ENCODE measurements at regions not wholly inside any gene's neighbourhood (a gene's known extent, or its start where the extent isn't known, plus 50 kb on each side); places are given as distances from the start of the nearest gene placed in this dataset.

DNA sequence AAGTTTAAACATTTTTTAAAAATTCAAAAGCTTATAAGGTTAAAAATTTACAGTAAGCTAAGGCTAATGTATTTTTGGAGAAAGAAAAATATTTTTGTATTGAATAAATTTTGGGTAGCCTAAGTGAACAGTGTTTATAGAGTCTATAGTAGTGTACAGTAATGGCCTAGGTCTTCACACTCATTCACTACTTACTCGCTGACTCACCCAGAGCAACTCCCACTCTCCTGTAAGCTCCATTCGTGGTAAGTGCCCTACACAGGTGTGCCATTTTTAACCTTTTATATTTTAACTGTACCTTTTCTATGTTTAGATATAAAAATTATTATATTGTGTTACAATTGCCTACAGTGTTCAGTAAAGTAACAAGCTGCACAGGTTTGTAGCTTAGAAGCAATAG, 96.6 kb upstream of the FREM2 start:
- intact Hi-C loops (cut with micrococcal nuclease): no loop called here
- ATAC-seq (no peak), DNase-seq (no peak)

- peak; percentile 72 for ATAC-seq
These were observed 95.9 kb upstream of the FREM2 start for GRCh38 chr13:38590796-38591507.

GRCh38 chr13:38602266-38602665, 84.6 kb upstream of the FREM2 start:
- ATAC-seq: no peak
- DNase-seq: no peak
- intact Hi-C loops (cut with micrococcal nuclease): no loop called here

More at GRCh38 chr13:38590796-38591507, 95.9 kb upstream of the FREM2 start:
- intact Hi-C loops (cut with micrococcal nuclease): no loop called here
- DNase-seq: peak; percentile 26

GRCh38 chr13:38606699-38607535, 80.0 kb upstream of the FREM2 start:
- intact Hi-C loops (cut with micrococcal nuclease): no loop called here
- ATAC-seq (no peak), DNase-seq (no peak)

DNA sequence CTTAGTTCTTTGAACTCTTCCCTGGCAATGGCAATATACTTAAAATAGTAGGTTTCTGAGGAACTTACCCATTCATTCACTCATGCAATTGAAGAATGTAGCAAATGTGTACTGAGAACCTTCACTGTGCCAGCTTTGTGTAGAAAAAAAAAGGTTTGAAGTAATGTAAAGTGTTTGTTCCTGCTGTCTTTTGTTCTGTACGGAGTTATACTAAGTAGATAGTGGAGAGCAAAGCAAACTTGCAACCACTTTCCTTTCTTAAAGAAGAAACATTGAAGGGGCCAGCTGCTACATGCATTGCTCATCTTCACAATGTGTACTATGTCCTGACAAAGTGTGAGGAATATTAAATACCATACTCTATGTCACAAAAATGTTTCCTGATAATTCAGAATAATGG, 68.9 kb upstream of the FREM2 start:
- DNase-seq (no peak), ATAC-seq (no peak)
- intact Hi-C loops (cut with micrococcal nuclease): no loop called here

DNA sequence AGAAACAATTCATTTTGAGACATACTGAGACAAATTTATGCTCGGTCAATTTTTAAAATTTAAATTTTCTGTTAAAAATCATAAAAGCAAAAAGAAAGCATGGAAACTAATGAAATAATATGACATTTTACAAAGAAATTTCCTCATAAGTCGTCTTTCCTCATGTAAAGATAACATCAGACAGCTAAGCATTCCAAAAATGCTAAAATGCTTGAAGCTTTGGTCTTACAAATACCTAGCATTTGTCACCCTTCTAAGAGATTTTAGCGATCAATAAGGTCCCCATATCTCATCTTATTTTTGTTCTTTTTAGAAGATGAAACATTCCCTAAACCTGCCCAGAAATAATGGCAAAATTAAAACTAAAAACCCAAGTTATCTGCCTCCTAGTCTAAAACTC, 68.5 kb upstream of the FREM2 start:
- intact Hi-C loops (cut with micrococcal nuclease): no loop called here
- DNase-seq (no peak), ATAC-seq (no peak)

DNA sequence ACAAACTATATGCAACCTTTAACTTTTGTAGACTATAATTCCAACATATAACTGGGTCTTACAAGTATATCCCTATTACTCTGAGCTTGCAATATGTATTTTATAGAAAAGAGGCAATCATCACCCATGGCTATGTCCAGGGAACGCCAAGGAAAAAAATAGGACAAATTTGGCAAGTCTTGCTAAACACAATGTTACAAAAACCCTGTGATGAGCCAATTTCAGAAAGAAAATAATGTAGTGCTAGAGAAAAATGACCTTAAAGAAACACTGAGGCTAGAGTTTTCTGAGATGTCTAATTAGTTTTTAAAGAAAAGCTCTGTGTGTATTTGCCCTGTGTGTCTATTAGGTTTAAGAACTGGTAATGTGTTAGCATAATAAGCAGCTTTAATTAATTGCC, 68.0 kb upstream of the FREM2 start:
- no peak for ATAC-seq
- intact Hi-C loops (cut with micrococcal nuclease): no loop called here
- DNase-seq: no peak

DNA sequence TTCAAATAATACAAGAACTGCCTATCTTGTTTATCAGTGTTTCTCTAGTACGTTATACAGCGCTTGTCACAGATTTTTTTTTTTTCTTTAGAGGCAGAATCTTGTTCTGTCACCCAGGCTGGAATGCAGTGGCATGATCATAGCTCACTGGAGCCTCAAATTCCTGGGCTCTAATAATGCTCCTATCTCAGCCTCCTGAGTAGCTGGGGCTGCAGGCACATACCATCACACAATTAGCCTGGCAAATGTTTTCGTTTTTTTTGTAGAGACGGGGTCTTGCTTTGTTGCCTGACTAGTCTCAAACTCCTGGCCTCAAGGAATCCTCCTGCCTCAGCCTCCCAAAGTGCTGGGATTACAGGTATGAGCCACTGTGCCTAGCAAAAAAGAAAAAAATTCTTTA, 66.0 kb upstream of the FREM2 start:
- intact Hi-C loops (cut with micrococcal nuclease): no loop called here
- ATAC-seq (no peak), DNase-seq (no peak)

DNA sequence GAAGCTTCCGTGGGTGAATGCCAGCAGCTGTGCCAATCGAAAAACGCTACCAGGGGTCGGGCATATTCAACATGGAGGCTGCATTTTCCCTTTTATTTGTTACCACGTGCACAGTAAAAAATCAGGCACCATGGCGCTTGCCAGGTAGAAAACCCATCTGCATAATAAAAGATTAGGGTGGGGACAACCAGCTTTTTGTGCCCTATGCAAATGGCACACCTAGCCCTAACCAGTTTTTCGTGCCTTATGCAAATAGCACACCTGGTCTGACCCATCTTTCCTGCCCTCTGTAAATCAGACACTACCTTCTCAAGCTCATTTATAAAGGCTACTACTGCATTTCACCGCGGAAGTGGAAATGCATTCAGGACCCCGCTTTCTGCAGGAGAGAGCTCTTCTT, 62.1 kb upstream of the FREM2 start:
- no peak for ATAC-seq
- intact Hi-C loops (cut with micrococcal nuclease): no loop called here
- no peak for DNase-seq

DNA sequence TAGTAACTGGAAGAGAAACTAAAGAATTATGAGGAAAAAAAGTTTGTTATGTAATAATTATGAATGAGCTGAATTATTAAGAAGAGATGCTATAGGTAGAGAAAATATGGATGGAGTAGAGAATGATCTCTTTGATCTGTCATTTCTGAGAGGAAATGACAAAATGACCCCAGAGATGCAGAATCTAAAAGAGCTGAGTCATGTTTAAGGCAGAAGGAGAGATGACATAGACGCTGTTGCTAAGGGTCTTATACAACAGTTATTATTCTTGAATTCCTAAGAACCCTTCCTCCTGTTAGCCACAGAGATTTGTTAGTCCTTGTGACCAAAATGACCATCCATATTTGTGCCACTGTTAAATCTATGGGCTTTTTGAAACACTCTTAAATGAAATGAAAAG, 58.3 kb upstream of the FREM2 start:
- ATAC-seq: no peak
- intact Hi-C loops (cut with micrococcal nuclease): no loop called here

GRCh38 chr13:38630780-38631179, 56.1 kb upstream of the FREM2 start:
- intact Hi-C loops (cut with micrococcal nuclease): no loop called here
- ATAC-seq (no peak), DNase-seq (no peak)

More for the DNA sequence above, 58.3 kb upstream of the FREM2 start:
- DNase-seq: no peak

DNA sequence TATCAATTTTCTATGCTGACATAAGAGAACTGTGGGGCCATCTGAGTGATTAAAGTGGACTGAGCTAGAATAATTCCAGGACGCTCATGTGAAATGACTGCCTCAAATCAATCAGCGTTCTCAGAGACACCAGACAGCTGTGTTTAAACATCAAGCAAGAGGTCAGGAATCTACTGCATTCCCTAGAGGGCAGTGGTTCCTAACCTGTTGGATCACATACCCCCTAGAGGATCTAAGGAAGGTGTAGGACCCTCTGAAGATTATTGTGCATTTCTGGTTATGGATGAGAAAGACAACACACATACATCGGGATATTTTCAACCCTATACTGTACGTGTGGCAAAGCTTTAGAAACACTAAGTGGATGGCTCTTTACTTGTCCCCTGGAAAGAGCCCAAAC, 51.8 kb upstream of the FREM2 start:
- DNase-seq (no peak), ATAC-seq (no peak)
- intact Hi-C loops (cut with micrococcal nuclease): no loop called here

- ATAC-seq: no peak
- intact Hi-C loops (cut with micrococcal nuclease): no loop called here
- DNase-seq: no peak
These were observed 50.8 kb upstream of the FREM2 start for GRCh38 chr13:38636073-38636472.

GRCh38 chr13:38636761-38637160, 50.1 kb upstream of the FREM2 start:
- ATAC-seq: no peak
- no peak for DNase-seq
- intact Hi-C loops (cut with micrococcal nuclease): no loop called here
